KBM-7 (cell line): ENCODE measurements at regions not wholly inside any gene's neighbourhood (a gene's known extent, or its start where the extent isn't known, plus 50 kb on each side); places are given as distances from the start of the nearest gene placed in this dataset.

Experiments
- DNase-seq: peaks from one replicate; pipeline ENCODE4 v3.0.0-alpha.2; 2015
- in situ Hi-C: fragments of 300-500 bp; cut with MboI; formaldehyde crosslinking; loops from 2 replicates; pipeline ENCODE4 v1.14.3; 2020; ENCODE audit warnings: low sequenced_read_pairs, low pct_unique_long_range_greater_than_20kb, mixed read lengths

DNA sequence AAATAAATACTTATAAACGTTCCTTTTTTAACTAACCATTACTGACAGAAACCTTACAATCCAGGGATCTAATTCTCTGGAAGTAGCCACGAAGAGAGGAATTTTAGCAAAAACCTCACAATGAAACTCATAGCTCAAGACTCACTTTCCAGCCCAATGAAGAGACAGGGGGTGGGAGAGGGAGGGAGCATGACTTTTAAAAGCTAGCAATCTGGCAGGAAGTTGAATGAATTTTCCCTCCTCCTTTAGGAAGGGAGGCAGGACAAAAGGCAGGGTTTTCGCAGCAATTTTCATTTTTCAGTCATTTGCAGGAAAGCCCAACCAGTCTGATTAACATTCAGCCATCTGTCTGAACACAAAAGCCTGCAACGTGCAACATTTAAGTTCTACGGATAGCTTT lies 381.5 kb upstream of the PSMD7 start:
- no peak for DNase-seq
- in situ Hi-C loops = no loop called here

- DNase-seq = no peak
- in situ Hi-C loops = no loop called here
Observed at GRCh38 chr16:73912850-73913249, 383.8 kb upstream of the PSMD7 start.

DNA sequence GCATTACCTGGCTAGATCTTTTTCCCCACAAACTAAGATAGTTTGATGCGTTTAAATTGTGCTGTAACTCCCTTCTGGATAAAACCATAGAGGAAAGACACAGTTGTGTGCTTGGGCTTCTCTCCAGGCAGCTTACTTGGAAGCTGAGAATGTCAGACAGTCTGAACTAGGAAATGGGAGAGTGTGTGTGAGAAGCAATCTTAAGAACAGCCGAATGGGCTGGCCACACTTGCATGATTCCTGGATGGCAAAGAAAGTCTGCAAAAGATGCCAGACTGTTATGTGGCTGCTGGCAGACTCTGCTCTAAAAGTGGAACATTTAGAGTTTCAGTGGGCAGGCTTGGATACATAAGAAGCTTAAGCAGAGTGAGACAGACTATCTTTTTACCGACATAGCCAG lies 384.3 kb upstream of the PSMD7 start:
- no peak for DNase-seq
- in situ Hi-C loops = no loop called here

- in situ Hi-C loops = no loop called here
Observed at GRCh38 chr16:73909529-73910035, 387.0 kb upstream of the PSMD7 start.

DNA sequence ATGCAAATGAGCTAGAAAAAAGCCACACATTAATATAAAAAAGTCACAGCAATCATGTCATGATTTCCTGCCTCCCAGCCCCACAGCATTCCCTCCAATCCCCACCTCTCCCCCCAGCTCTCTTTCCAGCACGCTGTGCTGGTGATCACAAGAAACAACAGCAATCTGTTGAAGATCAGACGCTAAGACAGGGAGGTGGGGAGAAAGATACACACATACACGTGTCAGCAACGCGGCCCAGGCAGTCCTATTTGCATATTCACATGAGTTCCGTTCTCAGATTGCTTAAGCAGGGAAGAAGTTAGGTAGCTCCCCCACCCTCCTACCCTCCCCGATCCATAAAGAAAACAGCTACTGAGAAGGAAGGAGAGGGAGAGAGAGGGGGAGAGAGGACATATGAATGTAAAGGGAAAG lies 405.5 kb upstream of the PSMD7 start:
- DNase-seq = no peak
- in situ Hi-C loops = no loop called here

More at GRCh38 chr16:73909529-73910035, 387.0 kb upstream of the PSMD7 start:
- no peak for DNase-seq

DNA sequence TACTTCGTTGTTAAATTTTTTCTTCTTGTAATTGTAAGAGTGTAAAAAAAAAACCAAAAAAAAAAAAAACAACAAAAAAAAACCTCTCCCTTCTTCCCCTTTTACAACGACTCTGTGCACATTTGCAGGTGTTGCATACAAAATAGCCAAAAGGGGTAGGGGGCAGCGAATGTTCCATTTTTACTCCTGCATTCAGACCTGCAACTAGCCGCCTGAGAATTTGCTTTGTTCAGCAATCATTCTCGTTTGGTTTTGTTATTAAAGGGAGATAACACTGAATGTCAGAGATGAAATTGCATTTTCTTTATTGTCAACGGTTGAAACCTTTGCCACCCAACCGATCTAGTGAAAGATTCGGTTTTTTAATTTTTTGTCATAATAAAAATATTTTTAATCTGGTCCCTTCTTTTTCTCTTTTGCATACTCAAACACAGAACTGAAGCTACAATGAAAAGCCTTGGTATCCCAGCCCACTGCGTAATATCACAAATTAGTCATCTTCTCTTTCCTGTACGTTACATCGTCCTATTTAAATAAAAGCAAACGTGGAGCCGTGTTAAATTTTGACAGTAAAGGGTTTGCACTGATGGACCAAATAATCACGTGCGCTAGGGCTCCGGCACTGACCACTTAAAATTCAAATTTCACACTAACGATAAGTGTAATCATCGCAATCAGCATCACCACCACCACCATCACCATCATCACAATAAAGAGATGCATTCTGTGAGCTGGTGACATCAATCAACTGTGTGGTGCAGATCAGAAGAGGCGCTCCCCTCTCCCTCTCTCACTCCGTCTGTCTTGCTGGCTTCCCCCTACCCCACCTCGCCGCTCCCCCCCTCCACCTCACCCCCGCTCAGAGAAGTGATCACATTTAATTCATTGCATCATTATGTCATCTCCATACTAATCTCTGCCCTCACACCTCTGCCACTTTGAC lies 406.2 kb upstream of the PSMD7 start:
- DNase-seq = no peak
- in situ Hi-C loops = no loop called here

DNA sequence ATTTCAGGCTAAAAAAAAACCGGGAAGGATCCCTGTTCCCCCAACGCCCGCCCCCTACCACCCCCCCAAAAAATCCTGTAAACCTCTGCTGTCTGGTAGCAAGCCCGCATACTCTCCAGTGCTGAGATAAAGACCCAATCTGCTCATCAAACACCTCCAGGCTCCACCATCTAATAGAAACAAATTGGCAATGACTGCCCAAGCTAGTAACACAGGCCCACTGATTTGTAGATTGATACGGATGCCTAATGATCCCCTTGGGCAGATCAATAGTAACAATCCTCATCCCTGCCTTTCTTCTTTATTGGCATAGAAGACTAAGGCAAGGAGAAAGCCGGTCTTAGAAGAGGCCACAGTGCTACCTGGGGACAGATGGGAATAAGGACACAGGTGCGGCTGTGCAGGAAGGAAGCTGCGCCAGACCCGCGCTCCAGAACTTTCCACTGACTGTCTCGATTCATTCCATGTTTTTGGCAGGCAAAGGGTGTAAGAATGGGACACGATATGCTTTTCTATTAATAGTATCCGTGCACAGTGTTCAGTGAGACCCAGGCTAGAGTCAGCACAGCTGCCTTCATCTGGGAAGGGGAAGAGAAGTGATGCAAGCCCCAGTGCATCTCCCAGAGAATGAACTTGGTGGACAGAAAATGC lies 407.6 kb upstream of the PSMD7 start:
- DNase-seq = no peak
- in situ Hi-C loops = no loop called here

GRCh38 chr16:73887911-73888310 lies 408.7 kb upstream of the PSMD7 start:
- in situ Hi-C loops = no loop called here
- DNase-seq = no peak

GRCh38 chr16:73886426-73886825 lies 410.2 kb upstream of the PSMD7 start:
- no peak for DNase-seq
- in situ Hi-C loops = no loop called here

DNA sequence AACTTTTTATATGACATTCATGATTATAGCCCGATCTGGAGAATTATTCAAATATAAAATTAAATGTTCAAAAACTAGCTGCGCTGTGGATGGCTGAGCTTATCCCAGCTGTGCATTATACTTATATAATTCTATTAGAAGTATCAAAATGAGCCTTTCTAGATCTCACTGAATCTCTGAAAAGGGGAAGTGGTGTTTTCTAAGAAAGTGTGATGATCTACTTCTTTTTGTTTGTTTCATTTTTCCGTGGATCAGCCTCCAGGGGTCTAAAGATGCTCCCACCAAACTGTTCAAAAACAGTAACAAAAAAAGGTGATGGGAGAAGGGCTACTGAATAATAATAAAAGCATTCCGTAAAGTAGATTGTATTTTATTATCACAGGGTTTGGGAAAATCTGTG lies 411.3 kb upstream of the PSMD7 start:
- in situ Hi-C loops = no loop called here
- DNase-seq = no peak

DNA sequence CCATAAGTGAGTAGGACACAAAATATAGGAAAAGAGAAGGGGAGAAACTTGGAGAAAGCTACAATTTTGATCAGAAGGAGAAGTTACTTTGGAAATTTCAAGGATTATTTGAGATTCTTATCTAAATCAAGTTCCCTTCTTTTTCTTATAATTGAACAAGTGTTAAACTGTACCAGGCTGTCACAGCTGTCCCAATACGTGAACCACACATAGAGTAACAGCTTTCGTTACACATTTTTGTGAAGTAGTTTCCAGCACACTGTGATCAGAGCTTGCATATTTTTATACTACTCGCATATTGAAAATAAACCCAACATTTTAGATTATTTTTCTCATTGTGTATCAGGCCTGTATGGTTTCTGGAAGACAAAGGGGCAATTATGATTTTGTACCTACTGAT lies 412.8 kb upstream of the PSMD7 start:
- no peak for DNase-seq
- in situ Hi-C loops = no loop called here

GRCh38 chr16:73883126-73883525 lies 413.5 kb upstream of the PSMD7 start:
- in situ Hi-C loops = no loop called here
- DNase-seq = no peak

- no peak for DNase-seq
- in situ Hi-C loops = no loop called here
Observed at GRCh38 chr16:73882651-73883050, 414.0 kb upstream of the PSMD7 start.

DNA sequence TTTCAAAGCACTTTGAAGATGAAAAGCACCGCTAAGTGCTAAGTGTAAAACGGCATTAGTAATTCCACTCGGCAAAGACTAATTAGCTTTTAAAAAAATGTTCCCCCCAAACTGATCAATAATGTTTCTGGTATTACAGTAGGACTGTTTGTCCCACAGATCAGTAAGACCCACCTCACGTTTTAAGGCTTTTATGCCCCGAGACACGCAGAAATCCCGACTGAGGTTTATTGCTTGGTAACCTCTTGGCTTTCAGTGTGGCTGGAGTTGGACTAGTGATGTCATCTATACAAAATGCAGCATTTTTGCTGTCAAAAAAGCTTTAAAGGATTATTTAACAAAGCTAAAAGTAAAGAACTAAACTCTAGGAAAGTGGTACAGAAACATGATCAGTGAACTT lies 414.6 kb upstream of the PSMD7 start:
- no peak for DNase-seq
- in situ Hi-C loops = no loop called here

GRCh38 chr16:73879621-73880020 lies 417.0 kb upstream of the PSMD7 start:
- DNase-seq = no peak
- in situ Hi-C loops = no loop called here

GRCh38 chr16:73878611-73879010 lies 418.0 kb upstream of the PSMD7 start:
- peak; percentile 50 for DNase-seq
- in situ Hi-C loops = no loop called here

- in situ Hi-C loops = no loop called here
Observed at GRCh38 chr16:73877150-73877549, 419.5 kb upstream of the PSMD7 start.

DNA sequence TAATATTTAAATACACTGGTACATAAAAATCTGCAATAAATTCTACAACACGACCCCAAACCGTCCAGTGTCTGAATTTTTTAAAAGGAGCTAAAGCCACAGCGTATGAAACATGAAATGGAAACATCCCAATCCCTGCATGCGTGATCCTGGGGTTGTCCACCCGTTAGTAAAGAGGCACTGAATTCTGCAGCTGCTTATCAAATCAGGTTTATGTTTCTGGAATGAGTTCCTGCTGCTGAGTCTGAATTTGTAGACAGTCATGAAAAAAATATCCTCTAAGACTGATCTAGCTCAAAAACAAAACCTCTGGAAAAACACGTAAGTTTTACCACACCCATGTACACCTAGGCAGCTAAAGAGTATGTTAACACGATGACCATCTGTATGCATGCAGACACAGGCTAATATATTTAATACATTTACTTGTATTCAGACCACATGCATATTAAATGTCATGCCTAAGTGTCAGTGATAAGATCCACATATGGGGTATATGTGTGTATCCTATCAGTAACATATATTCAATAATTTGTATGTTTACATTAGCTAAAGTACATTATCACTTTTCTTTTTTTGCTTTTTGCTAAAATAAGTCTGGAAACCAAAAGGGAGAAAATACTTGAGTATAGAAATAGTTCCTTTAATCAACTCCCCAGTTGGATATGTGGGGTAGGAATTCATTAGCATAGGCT lies 420.5 kb upstream of the PSMD7 start:
- in situ Hi-C loops = no loop called here
- no peak for DNase-seq

More at GRCh38 chr16:73877150-73877549, 419.5 kb upstream of the PSMD7 start:
- DNase-seq = no peak

DNA sequence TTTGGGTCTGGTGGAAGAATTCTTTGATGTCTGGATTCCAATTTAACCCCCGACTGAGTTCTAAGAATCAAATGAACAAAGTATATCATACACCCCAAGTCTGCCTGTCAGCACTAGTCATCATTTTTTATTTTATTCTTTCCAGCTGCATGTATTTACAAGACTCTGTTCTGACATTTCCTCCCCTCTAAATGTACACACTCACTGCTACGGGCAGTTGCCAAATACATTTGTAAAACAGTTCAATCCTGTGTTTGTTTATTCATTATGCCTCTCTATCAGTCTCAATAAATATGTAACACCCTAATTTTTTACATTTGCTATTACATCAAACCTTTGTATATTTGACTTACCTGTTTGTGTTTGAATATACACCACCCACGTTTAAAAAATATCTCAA lies 422.3 kb upstream of the PSMD7 start:
- DNase-seq = no peak
- in situ Hi-C loops = no loop called here

DNA sequence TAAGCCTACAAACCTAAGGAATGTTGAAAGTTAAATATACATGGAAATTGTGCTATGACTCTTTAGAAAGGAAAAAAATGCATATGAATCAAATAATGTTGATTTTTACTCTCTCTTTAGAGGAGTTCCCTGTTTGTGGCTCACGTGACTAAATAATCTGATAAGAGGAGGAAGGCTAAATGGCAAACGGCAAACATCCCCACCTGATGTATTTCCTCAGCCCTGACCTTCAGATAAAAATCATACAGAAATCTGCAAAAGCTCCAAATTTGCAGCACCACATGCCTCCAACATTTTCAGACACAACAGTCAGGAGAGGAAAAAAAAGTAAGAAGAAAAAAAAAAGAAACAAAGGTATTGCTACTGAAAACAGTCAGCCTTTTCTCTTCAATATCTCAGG lies 423.0 kb upstream of the PSMD7 start:
- DNase-seq = no peak

More for the DNA sequence above, 423.0 kb upstream of the PSMD7 start:
- in situ Hi-C loops = no loop called here
